ENCODE measurements at regions not wholly inside any gene's neighbourhood (a gene's known extent, or its start where the extent isn't known, plus 50 kb on each side); places are given as distances from the start of the nearest gene placed in this dataset.

GRCh38 chr6:126770176-126770575 is 348.3 kb upstream of the RSPO3 start:
- no CpG with 5 or more reads among the region's 1 CpG for WGBS
- no peak overlapping the region for H2BK120ac ChIP-seq (ENCODE audit: low read depth, low read length)
- H3K4ac ChIP-seq (ENCODE audit: low read depth in 1 of 2, low read length in 2 of 2), result no peak overlapping the region
- no peak overlapping the region for H2BK15ac ChIP-seq (ENCODE audit: low read depth, poor library complexity, severe bottlenecking)
- H3K27me3 ChIP-seq (ENCODE audit: control insufficient read depth in 1 of 2, insufficient read depth in 1 of 2, low read length in 2 of 2), result peaks cover 0 to 9% of the 10 kb centered on the region in 2 experiments
- H3K9ac ChIP-seq (ENCODE audit: low read length), result no peak overlapping the region
- H2BK12ac ChIP-seq (ENCODE audit: low read length in 2 of 2), result no peak overlapping the region
- H3K14ac ChIP-seq (ENCODE audit: low read length in 2 of 2), result no peak overlapping the region
- no peak overlapping the region for H3K4me3 ChIP-seq (ENCODE audit: insufficient read depth in 1 of 2, low read depth in 1 of 2, low read length in 2 of 2)
- no peak overlapping the region for H4K8ac ChIP-seq (ENCODE audit: low read length)
- H2AK5ac ChIP-seq (ENCODE audit: low read length, severe bottlenecking), result no peak overlapping the region
- H3K9me3 ChIP-seq (ENCODE audit: control insufficient read depth, low read length), result no peaks in the 10 kb centered on the region
- no peak overlapping the region for H2BK5ac ChIP-seq (ENCODE audit: low read depth, low read length, poor library complexity, severe bottlenecking)
- H3K27ac ChIP-seq (ENCODE audit: low read length, poor library complexity, severe bottlenecking), result no peak overlapping the region
- no peaks in the 10 kb centered on the region for H3K4me1 ChIP-seq (ENCODE audit: control insufficient read depth, insufficient read depth, low read depth, low read length)
- no peak for DNase-seq
- no peak overlapping the region for H3K23ac ChIP-seq (ENCODE audit: low read length in 2 of 2)
- H3K36me3 ChIP-seq (ENCODE audit: control insufficient read depth in 1 of 2, insufficient read depth in 2 of 2, low read depth in 1 of 2, low read length in 2 of 2), result no peaks in the 10 kb centered on the region
- H3K4me2 ChIP-seq (ENCODE audit: low read length, poor library complexity, severe bottlenecking), result no peak overlapping the region
- H3K79me1 ChIP-seq (replicated peaks; ENCODE audit: low read length, poor library complexity, severe bottlenecking), result no peaks in the 10 kb centered on the region
- H2AFZ ChIP-seq (ENCODE audit: low read depth, low read length), result no peak overlapping the region
- H3K18ac ChIP-seq (ENCODE audit: low read depth in 1 of 2, low read length in 2 of 2), result no peak overlapping the region
- H4K91ac ChIP-seq (ENCODE audit: low read length), result no peak overlapping the region

- no peak overlapping the region for H4K8ac ChIP-seq (ENCODE audit: low read length)
- H3K4me3 ChIP-seq (ENCODE audit: insufficient read depth in 1 of 2, low read depth in 1 of 2, low read length in 2 of 2), result no peak overlapping the region
- peaks cover 0 to 9% of the 10 kb centered on the region in 2 experiments for H3K27me3 ChIP-seq (ENCODE audit: control insufficient read depth in 1 of 2, insufficient read depth in 1 of 2, low read length in 2 of 2)
- no peak overlapping the region for H2BK15ac ChIP-seq (ENCODE audit: low read depth, poor library complexity, severe bottlenecking)
- WGBS, result 79% methylated on average over 4 of the region's 9 CpGs
- H4K91ac ChIP-seq (ENCODE audit: low read length), result no peak overlapping the region
- no peak overlapping the region for H2AFZ ChIP-seq (ENCODE audit: low read depth, low read length)
- no peak overlapping the region for H2AK5ac ChIP-seq (ENCODE audit: low read length, severe bottlenecking)
- no peak overlapping the region for H3K14ac ChIP-seq (ENCODE audit: low read length in 2 of 2)
- H3K18ac ChIP-seq (ENCODE audit: low read depth in 1 of 2, low read length in 2 of 2), result no peak overlapping the region
- H3K4ac ChIP-seq (ENCODE audit: low read depth in 1 of 2, low read length in 2 of 2), result no peak overlapping the region
- no peak overlapping the region for H2BK5ac ChIP-seq (ENCODE audit: low read depth, low read length, poor library complexity, severe bottlenecking)
- no peak overlapping the region for H3K23ac ChIP-seq (ENCODE audit: low read length in 2 of 2)
- H3K9ac ChIP-seq (ENCODE audit: low read length), result no peak overlapping the region
- no peak overlapping the region for H3K4me2 ChIP-seq (ENCODE audit: low read length, poor library complexity, severe bottlenecking)
- DNase-seq, result no peak
- no peaks in the 10 kb centered on the region for H3K79me1 ChIP-seq (replicated peaks; ENCODE audit: low read length, poor library complexity, severe bottlenecking)
- H2BK120ac ChIP-seq (ENCODE audit: low read depth, low read length), result no peak overlapping the region
- no peaks in the 10 kb centered on the region for H3K9me3 ChIP-seq (ENCODE audit: control insufficient read depth, low read length)
- no peak overlapping the region for H2BK12ac ChIP-seq (ENCODE audit: low read length in 2 of 2)
- H3K4me1 ChIP-seq (ENCODE audit: control insufficient read depth, insufficient read depth, low read depth, low read length), result no peaks in the 10 kb centered on the region
- H3K36me3 ChIP-seq (ENCODE audit: control insufficient read depth in 1 of 2, insufficient read depth in 2 of 2, low read depth in 1 of 2, low read length in 2 of 2), result no peaks in the 10 kb centered on the region
- no peak overlapping the region for H3K27ac ChIP-seq (ENCODE audit: low read length, poor library complexity, severe bottlenecking)
Measured at GRCh38 chr6:126773112-126773805, 345.2 kb upstream of the RSPO3 start.

GRCh38 chr6:126779331-126779730 is 339.1 kb upstream of the RSPO3 start:
- Histone ChIP-seq H3K27me3 (ENCODE audit: control insufficient read depth in 1 of 2, insufficient read depth in 1 of 2, low read length in 2 of 2) (peaks cover 0 to 2% of the 10 kb centered on the region in 2 experiments), H2BK12ac (ENCODE audit: low read length in 2 of 2) (no peak overlapping the region), H3K4me3 (ENCODE audit: insufficient read depth in 1 of 2, low read depth in 1 of 2, low read length in 2 of 2) (no peak overlapping the region), H2AK5ac (ENCODE audit: low read length, severe bottlenecking) (no peak overlapping the region), H2BK120ac (ENCODE audit: low read depth, low read length) (no peak overlapping the region), H3K4me1 (ENCODE audit: control insufficient read depth, insufficient read depth, low read depth, low read length) (no peaks in the 10 kb centered on the region), H3K4me2 (ENCODE audit: low read length, poor library complexity, severe bottlenecking) (no peak overlapping the region), H3K79me1 (replicated peaks; ENCODE audit: low read length, poor library complexity, severe bottlenecking) (no peaks in the 10 kb centered on the region), H2BK5ac (ENCODE audit: low read depth, low read length, poor library complexity, severe bottlenecking) (no peak overlapping the region), H3K9ac (ENCODE audit: low read length) (no peak overlapping the region), H3K23ac (ENCODE audit: low read length in 2 of 2) (no peak overlapping the region), H3K9me3 (ENCODE audit: control insufficient read depth, low read length) (no peaks in the 10 kb centered on the region), H3K18ac (ENCODE audit: low read depth in 1 of 2, low read length in 2 of 2) (no peak overlapping the region), H4K91ac (ENCODE audit: low read length) (no peak overlapping the region), H2AFZ (ENCODE audit: low read depth, low read length) (no peak overlapping the region), H3K27ac (ENCODE audit: low read length, poor library complexity, severe bottlenecking) (no peak overlapping the region), H2BK15ac (ENCODE audit: low read depth, poor library complexity, severe bottlenecking) (no peak overlapping the region), H3K36me3 (ENCODE audit: control insufficient read depth in 1 of 2, insufficient read depth in 2 of 2, low read depth in 1 of 2, low read length in 2 of 2) (no peaks in the 10 kb centered on the region), H4K8ac (ENCODE audit: low read length) (no peak overlapping the region), H3K4ac (ENCODE audit: low read depth in 1 of 2, low read length in 2 of 2) (no peak overlapping the region), H3K14ac (ENCODE audit: low read length in 2 of 2) (no peak overlapping the region)
- no peak for DNase-seq
- 98% methylated on average over 3 of the region's 3 CpGs for WGBS

GRCh38 chr6:126781582-126781981 is 336.9 kb upstream of the RSPO3 start:
- Histone ChIP-seq H3K4me2 (ENCODE audit: low read length, poor library complexity, severe bottlenecking) (no peak overlapping the region), H3K14ac (ENCODE audit: low read length in 2 of 2) (no peak overlapping the region), H3K4me3 (ENCODE audit: insufficient read depth in 1 of 2, low read depth in 1 of 2, low read length in 2 of 2) (no peak overlapping the region), H3K27me3 (ENCODE audit: control insufficient read depth in 1 of 2, insufficient read depth in 1 of 2, low read length in 2 of 2) (peaks cover 0 to 4% of the 10 kb centered on the region in 2 experiments), H2BK5ac (ENCODE audit: low read depth, low read length, poor library complexity, severe bottlenecking) (no peak overlapping the region), H3K9me3 (ENCODE audit: control insufficient read depth, low read length) (no peaks in the 10 kb centered on the region), H3K36me3 (ENCODE audit: control insufficient read depth in 1 of 2, insufficient read depth in 2 of 2, low read depth in 1 of 2, low read length in 2 of 2) (no peaks in the 10 kb centered on the region), H3K18ac (ENCODE audit: low read depth in 1 of 2, low read length in 2 of 2) (no peak overlapping the region), H3K9ac (ENCODE audit: low read length) (no peak overlapping the region), H3K79me1 (replicated peaks; ENCODE audit: low read length, poor library complexity, severe bottlenecking) (no peaks in the 10 kb centered on the region), H3K23ac (ENCODE audit: low read length in 2 of 2) (no peak overlapping the region), H3K4ac (ENCODE audit: low read depth in 1 of 2, low read length in 2 of 2) (no peak overlapping the region), H3K4me1 (ENCODE audit: control insufficient read depth, insufficient read depth, low read depth, low read length) (no peaks in the 10 kb centered on the region), H2BK12ac (ENCODE audit: low read length in 2 of 2) (no peak overlapping the region), H4K8ac (ENCODE audit: low read length) (no peak overlapping the region), H2BK120ac (ENCODE audit: low read depth, low read length) (no peak overlapping the region), H2AFZ (ENCODE audit: low read depth, low read length) (no peak overlapping the region), H4K91ac (ENCODE audit: low read length) (no peak overlapping the region), H3K27ac (ENCODE audit: low read length, poor library complexity, severe bottlenecking) (no peak overlapping the region), H2BK15ac (ENCODE audit: low read depth, poor library complexity, severe bottlenecking) (no peak overlapping the region), H2AK5ac (ENCODE audit: low read length, severe bottlenecking) (no peak overlapping the region)
- 83% methylated on average over 1 of the region's 2 CpGs for WGBS
- DNase-seq, result no peak

Data from mesenchymal stem cell (in vitro differentiated cells and primary cell).